ENCODE measurements at regions not wholly inside any gene's neighbourhood (a gene's known extent, or its start where the extent isn't known, plus 50 kb on each side); places are given as distances from the start of the nearest gene placed in this dataset.

GRCh38 chr7:56483861-56484550 is 367.8 kb upstream of the NUPR2 start:
- no peak for TF ChIP-seq CHD1 (IDR thresholded peaks at IDR 0.05; ENCODE audit: low read depth, low read length)
- no peak for TF ChIP-seq NR2C2 (IDR thresholded peaks at IDR 0.05; ENCODE audit: borderline replicate concordance, control insufficient read depth, insufficient read length, low read depth)
- TF ChIP-seq CBX3 (IDR thresholded peaks at IDR 0.05; ENCODE audit: borderline replicate concordance, low read depth), result no peak
- no peak for TF ChIP-seq SRF (IDR thresholded peaks at IDR 0.05; ENCODE audit: low read depth in 2 of 2, low read length in 2 of 2)
- TF ChIP-seq RAD21 (IDR thresholded peaks at IDR 0.05; ENCODE audit: insufficient read depth, low read depth, low read length), result no peak
- no peak for TF ChIP-seq PAX5 (IDR thresholded peaks at IDR 0.05; ENCODE audit: borderline replicate concordance, low read depth, low read length)

All from GM12878 (cell line).